Choroid plexus epithelial cell (primary cell): ENCODE measurements at regions not wholly inside any gene's neighbourhood (a gene's known extent, or its start where the extent isn't known, plus 50 kb on each side); places are given as distances from the start of the nearest gene placed in this dataset.

Experiments
- DNase-seq: peaks from one replicate; pipeline ENCODE4 v3.0.0-alpha.2; 2010; ENCODE audit warnings: low read depth
- H3K4me3 ChIP-seq: 2 replicates; pipeline ENCODE4 v1.5.1; 2011; ENCODE audit warnings: low read depth, mild to moderate bottlenecking, control low read depth, low read length, moderate library complexity
- CTCF ChIP-seq: conservative IDR thresholded peaks from 2 replicates; pipeline ENCODE4 v1.5.1; 2011; ENCODE audit warnings: low read depth, mild to moderate bottlenecking, control low read depth, inconsistent platforms, low read length, moderate library complexity

DNA sequence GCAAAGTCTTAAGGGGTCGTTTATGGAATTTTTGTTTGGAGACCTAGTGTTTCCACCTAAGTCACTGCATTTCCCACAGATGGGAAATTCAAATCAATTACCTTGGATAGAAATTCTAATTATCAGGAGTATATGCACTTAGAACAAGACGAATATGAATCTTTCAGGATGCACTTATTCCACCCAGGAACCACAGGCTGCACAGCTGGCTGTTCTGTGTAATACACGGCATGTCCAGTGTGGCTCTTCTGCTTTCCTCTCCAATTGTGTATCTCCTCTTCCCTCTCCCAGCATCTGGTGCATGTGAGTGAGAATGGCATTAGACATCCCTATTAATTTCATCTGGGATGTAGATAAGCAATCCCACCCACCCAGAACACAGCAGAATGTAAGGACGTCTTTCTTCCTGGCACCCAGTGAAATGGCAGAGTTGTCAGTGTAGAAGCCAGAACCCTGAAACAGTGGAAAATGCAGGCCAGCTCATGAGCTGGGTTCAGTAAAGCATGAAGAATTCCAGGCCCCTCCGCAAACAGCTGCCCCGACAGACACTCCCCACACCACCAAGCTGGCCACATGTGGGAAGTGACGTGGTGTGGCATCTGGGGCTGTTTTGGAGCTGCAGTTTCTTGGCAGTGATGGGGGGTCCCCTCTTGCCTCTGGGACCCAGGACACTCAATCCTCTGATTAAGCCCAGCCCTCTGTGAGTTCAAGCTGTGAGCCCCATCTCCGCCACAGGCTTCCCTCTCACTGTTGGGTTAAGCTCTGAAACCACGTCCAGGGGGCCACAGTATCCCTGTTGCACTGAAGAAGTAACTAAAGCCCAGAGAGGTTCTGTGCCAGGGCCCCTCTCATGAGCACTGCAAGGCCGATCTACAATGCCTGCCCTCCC is 180.1 kb upstream of the CST7 start:
- no peak for DNase-seq
- H3K4me3 ChIP-seq = no peak overlapping the region
- TF ChIP-seq CTCF = no peak

DNA sequence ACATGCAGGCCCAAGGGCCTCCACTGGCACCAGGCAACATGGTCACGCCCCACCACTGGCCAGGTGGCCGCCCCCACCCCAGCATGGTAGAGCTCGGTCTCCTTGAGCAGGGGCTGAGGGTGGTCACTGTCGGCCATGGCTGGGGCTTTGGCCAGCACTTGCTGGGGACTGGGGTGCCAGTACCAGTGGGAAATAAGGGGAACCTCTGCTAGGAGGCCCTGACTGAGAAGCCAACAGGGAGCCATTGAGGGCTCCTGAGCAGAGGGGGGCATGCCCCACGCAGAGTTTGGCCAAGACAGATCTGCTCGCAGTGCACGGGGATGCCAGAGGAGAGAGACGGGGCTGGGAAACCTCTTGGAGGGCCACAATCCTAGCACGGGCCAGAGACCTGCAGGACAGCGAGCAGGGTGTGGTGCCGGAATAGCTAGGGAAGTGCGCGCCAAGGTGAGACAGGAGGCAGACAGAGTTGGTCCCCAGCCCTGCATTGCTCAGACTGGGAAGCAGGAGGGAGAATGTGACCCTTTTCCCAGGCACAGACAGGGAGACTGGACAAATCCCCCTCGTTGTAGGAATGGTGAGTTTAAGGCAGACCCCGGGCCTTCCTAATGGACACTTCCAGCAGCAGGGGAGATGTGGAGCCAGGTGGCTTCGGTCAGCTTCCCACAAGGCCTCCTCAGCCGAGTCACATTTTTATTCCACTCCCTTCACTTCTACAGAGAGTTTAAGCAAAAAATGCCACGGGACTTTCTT is 179.0 kb upstream of the CST7 start:
- DNase-seq = no peak
- TF ChIP-seq CTCF = no peak

DNA sequence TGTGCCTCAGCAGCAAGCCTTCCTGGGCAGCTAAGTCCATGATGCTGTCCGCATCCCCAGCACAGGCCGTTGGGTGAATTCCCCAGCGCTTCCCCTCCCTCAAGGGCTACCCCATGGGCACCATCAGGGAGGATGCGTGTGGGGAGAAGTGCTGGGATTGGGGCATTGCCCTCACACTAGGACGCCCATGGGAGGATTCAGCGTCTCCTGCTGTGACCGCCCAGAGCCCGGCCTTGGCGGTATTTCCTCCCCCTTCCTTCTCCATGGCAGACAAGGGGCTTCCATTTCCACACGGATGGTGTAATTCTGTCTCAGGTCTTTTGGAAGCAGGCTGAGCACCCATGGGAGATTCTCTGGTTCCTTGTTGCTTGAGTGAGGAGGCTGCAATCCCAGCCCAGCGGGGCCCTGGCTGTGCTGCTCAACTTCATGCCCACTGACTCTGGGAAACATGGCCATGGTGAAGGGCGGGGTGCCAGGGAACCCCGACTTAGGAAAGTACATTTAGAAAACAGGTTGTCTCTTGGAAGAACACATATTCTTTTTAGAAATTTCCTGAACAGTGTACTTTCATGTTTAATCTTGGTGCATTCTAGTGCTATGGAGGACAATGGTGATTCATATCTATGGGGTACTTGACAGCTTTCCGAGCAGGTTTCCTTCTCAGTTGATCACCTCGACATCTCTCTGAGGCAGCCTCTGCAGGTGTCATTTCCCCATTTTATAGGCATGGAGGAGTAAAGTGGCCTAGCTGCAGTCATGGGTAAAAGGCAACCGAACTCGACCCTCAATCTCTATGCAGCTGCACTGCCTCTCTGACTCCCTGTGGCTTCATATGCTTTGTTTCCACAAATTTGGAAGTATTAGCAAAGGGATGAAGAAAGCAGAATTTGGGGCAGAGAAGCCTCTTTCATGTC is 178.2 kb upstream of the CST7 start:
- TF ChIP-seq CTCF = no peak
- H3K4me3 ChIP-seq = no peak overlapping the region
- DNase-seq = no peak

More for the DNA sequence above, 179.0 kb upstream of the CST7 start:
- no peak overlapping the region for H3K4me3 ChIP-seq

- no peak overlapping the region for H3K4me3 ChIP-seq
- no peak for DNase-seq
- TF ChIP-seq CTCF = no peak
Observed at GRCh38 chr20:24771542-24772061, 177.5 kb upstream of the CST7 start.

DNA sequence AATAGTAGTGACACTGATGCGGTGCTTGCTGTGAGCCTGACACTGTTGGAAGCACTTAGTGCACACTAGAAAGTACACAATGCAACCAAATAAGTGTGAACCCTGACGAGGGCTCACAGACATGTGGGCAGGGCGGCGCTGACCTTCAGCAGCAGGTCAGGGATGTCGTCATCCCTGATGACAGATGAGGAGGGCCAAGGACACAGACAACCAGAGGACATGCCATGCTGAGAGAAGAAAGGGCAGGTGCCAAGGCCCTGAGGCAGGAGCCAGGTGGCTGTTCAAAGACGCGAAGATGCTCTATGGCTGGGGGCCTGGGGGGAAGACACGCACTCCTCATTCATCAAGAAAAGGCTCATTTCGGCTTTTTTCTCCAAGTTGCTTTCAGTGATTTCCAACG is 176.4 kb upstream of the CST7 start:
- no peak overlapping the region for H3K4me3 ChIP-seq
- no peak for DNase-seq
- TF ChIP-seq CTCF = no peak

DNA sequence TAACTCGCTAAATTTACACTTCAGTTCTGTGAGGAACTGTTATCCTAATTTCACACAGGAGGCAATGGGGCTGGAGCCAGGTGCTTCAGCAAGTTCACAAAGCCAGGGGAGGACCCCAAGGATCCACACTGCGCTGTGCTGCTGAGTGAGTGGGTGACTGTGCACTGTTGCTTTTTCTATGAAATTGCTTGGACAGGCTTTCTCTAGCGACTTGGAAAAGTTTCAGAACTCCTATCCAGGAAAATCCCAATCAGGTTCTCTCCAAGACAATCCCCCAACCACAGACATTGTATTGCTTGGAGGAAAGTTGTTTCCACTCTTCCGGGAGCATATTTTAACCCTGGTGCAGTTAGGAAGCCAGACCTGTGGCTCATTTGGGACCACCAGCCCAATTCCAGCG is 175.9 kb upstream of the CST7 start:
- H3K4me3 ChIP-seq = no peak overlapping the region
- TF ChIP-seq CTCF = no peak
- DNase-seq = no peak
